ENCODE measurements at regions not wholly inside any gene's neighbourhood (a gene's known extent, or its start where the extent isn't known, plus 50 kb on each side); places are given as distances from the start of the nearest gene placed in this dataset.

DNA sequence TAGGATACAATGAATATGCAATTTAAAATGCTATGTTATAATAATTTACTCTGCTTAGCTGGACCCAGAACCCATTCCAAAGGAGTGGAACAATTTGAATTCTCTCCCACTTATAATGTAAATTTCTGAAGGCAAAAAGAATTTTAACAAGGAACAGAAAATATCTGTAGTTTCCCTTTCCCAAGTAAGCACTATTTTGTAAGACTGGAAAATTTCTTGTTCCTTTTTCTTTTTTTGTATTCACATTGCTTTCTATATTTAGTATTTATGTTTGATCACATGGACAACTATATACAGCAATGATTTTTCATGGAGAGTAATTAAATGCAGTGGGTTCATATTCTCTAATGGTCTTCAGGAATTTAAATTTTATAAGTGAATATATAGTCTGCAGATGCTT is 127.4 kb downstream of the GPR85 start:
- no peak for TF ChIP-seq TEAD4 (IDR thresholded peaks at IDR 0.05; ENCODE audit: low read depth, low read length)
- TF ChIP-seq SIN3A (conservative IDR thresholded peaks at IDR 0.05 in 1 of 2, IDR thresholded peaks at IDR 0.05 in 1 of 2; ENCODE audit: low read depth in 1 of 2, low read length in 2 of 2): no peak
